Natural killer cell (primary cell): ENCODE measurements at regions not wholly inside any gene's neighbourhood (a gene's known extent, or its start where the extent isn't known, plus 50 kb on each side); places are given as distances from the start of the nearest gene placed in this dataset.
A peak's percentile ranks its signal among the peaks of the same experiment; 100 is the strongest.

Experiments used
- ATAC-seq, 3 donors: fragments of 150-1000 bp in 2 of 3; fragments of 200-7000 bp in 1 of 3; cut with Tn5 transposase; 1 replicate in 1 of 3; 2 replicates in 2 of 3; pipeline ENCODE4 v1.10.0; 2021; ENCODE audit warnings: mild to moderate bottlenecking in 2 of 3, moderate library complexity in 2 of 3
- DNase-seq, 2 donors: peaks; one replicate each; pipeline versions ENCODE4 v3.0.0 to v3.0.0-alpha.2; 2013 to 2021; ENCODE audit warnings: mixed read lengths in 1 of 2
- H3K27ac ChIP-seq: one replicate; pipeline ENCODE4 v1.5.1; 2013; ENCODE audit warnings: mild to moderate bottlenecking, low read length
- H3K27me3 ChIP-seq: one replicate; pipeline ENCODE4 v1.6.1; 2013; ENCODE audit warnings: low read length; ENCODE audit not compliant: control insufficient read depth, insufficient read depth
- H3K36me3 ChIP-seq: one replicate; pipeline ENCODE4 v1.6.1; 2013; ENCODE audit warnings: low read length; ENCODE audit not compliant: control insufficient read depth, insufficient read depth
- H3K4me1 ChIP-seq: one replicate; pipeline ENCODE4 v1.6.1; 2013; ENCODE audit warnings: low read length; ENCODE audit not compliant: control insufficient read depth, insufficient read depth
- H3K4me3 ChIP-seq: one replicate; pipeline ENCODE4 v1.5.1; 2013; ENCODE audit warnings: low read length
- H3K9me3 ChIP-seq: one replicate; pipeline ENCODE4 v1.6.1; 2013; ENCODE audit warnings: low read length; ENCODE audit not compliant: control insufficient read depth, insufficient read depth
- H3K27ac Mint-ChIP-seq, 2 donors: one replicate each; pipeline ENCODE4 v1.8.0; 2022; ENCODE audit warnings: mild to moderate bottlenecking in 2 of 2, mixed read lengths in 2 of 2, moderate library complexity in 1 of 2
- H3K27me3 Mint-ChIP-seq, 2 donors: one replicate each; pipeline ENCODE4 v1.8.0; 2022; ENCODE audit warnings: low read depth in 2 of 2, mixed read lengths in 2 of 2
- H3K36me3 Mint-ChIP-seq: one replicate; pipeline ENCODE4 v1.8.0; 2022; ENCODE audit warnings: mixed read lengths
- H3K4me1 Mint-ChIP-seq, 2 donors: one replicate each; pipeline ENCODE4 v1.8.0; 2022; ENCODE audit warnings: mixed read lengths in 2 of 2
- H3K4me3 Mint-ChIP-seq: one replicate; pipeline ENCODE4 v1.8.0; 2022; ENCODE audit warnings: mild to moderate bottlenecking, moderate library complexity, mixed read lengths
- H3K9me3 Mint-ChIP-seq, 2 donors: one replicate each; pipeline ENCODE4 v1.8.0; 2022; ENCODE audit warnings: mixed read lengths in 2 of 2
- WGBS: methylation state at CpG from one replicate; pipeline ENCODE4 v1.1.7; 2013; ENCODE audit warnings: missing lambda C conversion rate; ENCODE audit not compliant: insufficient coverage; 5-methylcytosine and 5-hydroxymethylcytosine counted together
- intact Hi-C: fragments of 100-400 bp; cut with micrococcal nuclease; formaldehyde crosslinking; loops from one replicate; pipeline ENCODE4 v1.14.2; 2022
- TF ChIP-seq, protein P1 (sequence below): fragments of 200-600 bp; IDR thresholded peaks from one replicate; pipeline ENCODE4 v1.8.0; 2022; ENCODE audit warnings: antibody characterized with exemption

DNA sequence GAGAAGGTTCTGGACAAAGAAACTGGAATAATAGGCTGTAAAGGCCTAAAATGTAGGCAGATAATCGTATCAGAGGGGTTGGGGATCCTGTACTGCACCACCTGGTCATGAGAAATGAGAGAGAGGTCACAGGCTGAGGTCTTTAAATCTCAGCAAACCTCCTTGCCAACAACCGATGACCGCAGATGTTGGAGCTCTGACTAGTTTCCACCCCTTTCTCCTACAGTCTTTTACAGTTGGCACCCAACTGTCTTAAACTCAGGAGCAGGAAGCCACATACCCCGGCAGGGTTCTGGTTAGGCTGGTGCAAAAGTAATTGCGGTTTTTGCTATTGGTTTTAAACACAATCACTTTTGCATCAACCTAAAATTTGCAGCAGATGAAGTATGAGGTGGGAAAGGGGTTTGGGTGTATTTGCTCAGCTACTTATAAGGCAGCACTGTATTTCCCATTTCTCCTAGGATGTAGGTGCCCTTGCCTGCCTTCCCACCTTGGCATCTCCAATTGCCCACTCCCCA, 261.8 kb upstream of the MYOCD start:
- H3K27ac ChIP-seq = no peak overlapping the region
- TF ChIP-seq, protein P1, sequence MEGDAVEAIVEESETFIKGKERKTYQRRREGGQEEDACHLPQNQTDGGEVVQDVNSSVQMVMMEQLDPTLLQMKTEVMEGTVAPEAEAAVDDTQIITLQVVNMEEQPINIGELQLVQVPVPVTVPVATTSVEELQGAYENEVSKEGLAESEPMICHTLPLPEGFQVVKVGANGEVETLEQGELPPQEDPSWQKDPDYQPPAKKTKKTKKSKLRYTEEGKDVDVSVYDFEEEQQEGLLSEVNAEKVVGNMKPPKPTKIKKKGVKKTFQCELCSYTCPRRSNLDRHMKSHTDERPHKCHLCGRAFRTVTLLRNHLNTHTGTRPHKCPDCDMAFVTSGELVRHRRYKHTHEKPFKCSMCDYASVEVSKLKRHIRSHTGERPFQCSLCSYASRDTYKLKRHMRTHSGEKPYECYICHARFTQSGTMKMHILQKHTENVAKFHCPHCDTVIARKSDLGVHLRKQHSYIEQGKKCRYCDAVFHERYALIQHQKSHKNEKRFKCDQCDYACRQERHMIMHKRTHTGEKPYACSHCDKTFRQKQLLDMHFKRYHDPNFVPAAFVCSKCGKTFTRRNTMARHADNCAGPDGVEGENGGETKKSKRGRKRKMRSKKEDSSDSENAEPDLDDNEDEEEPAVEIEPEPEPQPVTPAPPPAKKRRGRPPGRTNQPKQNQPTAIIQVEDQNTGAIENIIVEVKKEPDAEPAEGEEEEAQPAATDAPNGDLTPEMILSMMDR = no peak
- H3K27me3 Mint-ChIP-seq = no peaks in the 10 kb centered on the region
- DNase-seq = no peak
- WGBS = 63% methylated on average over 3 of the region's 5 CpGs
- H3K4me3 Mint-ChIP-seq = no peak overlapping the region
- H3K4me1 ChIP-seq = no peaks in the 10 kb centered on the region
- no peaks in the 10 kb centered on the region for H3K36me3 Mint-ChIP-seq
- no peak overlapping the region for H3K4me3 ChIP-seq
- no peaks in the 10 kb centered on the region for H3K27me3 ChIP-seq
- H3K9me3 ChIP-seq = no peaks in the 10 kb centered on the region
- H3K27ac Mint-ChIP-seq = no peak overlapping the region
- intact Hi-C loops = no loop called here
- H3K4me1 Mint-ChIP-seq = no peaks in the 10 kb centered on the region
- H3K9me3 Mint-ChIP-seq = peaks cover 6% of the 10 kb centered on the region in 2 donors
- no peaks in the 10 kb centered on the region for H3K36me3 ChIP-seq
- no peak for ATAC-seq

DNA sequence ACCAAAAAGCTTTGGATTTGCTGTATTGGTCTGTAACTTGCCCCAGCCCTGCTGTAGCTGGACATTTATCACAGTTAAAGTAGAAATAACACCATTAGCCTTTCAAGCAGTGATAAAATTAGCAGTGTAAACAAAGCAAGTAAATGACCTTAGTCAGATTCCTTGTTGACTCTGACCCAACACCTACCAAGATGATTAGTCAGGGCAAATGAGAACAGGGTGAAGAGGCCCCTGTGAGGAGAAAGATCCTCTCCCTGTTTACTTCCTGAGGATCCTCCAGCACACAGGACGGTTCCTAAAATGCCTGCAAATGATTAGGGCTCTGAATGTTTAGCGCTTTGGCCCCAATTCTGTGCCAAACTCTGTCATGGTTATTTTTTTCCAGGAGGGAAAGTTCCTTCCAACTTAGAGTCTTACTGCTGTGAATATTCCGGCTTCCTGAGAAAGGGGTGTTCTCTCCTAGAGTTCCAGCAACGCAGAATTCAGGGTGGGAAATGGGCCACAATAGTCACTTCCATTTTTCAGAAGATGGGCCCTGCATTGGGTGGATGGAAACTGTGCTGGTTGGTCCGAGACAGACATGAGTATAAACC, 259.0 kb upstream of the MYOCD start:
- Mint-ChIP-seq H3K4me1 (no peaks in the 10 kb centered on the region), H3K27ac (no peak overlapping the region), H3K36me3 (no peaks in the 10 kb centered on the region), H3K4me3 (no peak overlapping the region), H3K9me3 (peaks cover 0 to 8% of the 10 kb centered on the region in 2 donors), H3K27me3 (no peaks in the 10 kb centered on the region)
- Histone ChIP-seq H3K36me3 (no peaks in the 10 kb centered on the region), H3K9me3 (no peaks in the 10 kb centered on the region), H3K27me3 (no peaks in the 10 kb centered on the region), H3K27ac (no peak overlapping the region), H3K4me3 (no peak overlapping the region), H3K4me1 (no peaks in the 10 kb centered on the region)
- 64% methylated on average over 5 of the region's 5 CpGs for WGBS
- DNase-seq = no peak
- TF ChIP-seq, protein P1 = no peak
- no peak for ATAC-seq
- intact Hi-C loops = no loop called here

DNA sequence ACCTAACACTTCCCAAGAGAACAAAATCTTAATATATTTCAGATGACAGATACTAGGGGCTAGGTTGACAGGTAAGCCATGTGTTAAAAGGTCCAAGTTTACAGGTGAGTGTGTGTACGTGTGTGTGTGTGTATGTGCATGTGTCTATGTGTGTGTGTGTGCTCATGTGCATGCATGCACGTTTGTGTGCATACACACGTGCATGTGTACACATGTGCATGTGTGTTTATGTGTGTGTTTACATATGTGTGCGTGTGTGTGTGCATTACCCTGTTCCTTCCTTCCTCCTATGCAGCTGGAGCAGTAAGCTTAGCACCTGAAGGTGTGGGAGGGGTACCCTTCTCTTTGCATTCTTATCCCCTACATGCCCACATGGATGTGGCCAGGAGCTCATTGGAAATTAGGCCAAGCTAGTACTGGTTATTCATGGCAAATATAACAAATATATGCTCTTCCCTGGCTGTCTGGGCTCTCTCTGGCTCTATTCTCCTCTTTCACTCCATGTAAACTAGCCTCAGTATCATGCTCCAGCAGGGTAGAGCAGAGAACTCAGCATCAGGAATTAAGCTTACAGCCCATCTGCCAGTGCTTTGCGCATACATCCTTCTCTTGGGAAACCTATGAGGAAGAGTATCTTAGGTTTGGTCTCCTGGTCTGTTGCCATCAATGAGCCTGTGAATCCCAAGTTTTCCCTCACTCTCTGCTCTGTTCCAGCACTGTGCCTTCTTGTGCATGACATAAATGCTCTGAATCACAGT, 258.0 kb upstream of the MYOCD start:
- Mint-ChIP-seq H3K36me3 (no peaks in the 10 kb centered on the region), H3K4me1 (no peaks in the 10 kb centered on the region), H3K4me3 (no peak overlapping the region), H3K27me3 (no peaks in the 10 kb centered on the region), H3K9me3 (peaks cover 0 to 8% of the 10 kb centered on the region in 2 donors), H3K27ac (no peak overlapping the region)
- ATAC-seq (peak in 1 of 3 donors; percentile 14), DNase-seq (no peak)
- Histone ChIP-seq H3K9me3 (no peaks in the 10 kb centered on the region), H3K27me3 (no peaks in the 10 kb centered on the region), H3K36me3 (no peaks in the 10 kb centered on the region), H3K27ac (no peak overlapping the region), H3K4me1 (no peaks in the 10 kb centered on the region), H3K4me3 (no peak overlapping the region)
- TF ChIP-seq, protein P1 = no peak
- WGBS = 74% methylated on average over 5 of the region's 5 CpGs
- intact Hi-C loops = no loop called here
